Loucy (cell line): ENCODE measurements at regions not wholly inside any gene's neighbourhood (a gene's known extent, or its start where the extent isn't known, plus 50 kb on each side); places are given as distances from the start of the nearest gene placed in this dataset.

Source experiments
- H2AFZ ChIP-seq: fragments of 200-600 bp; sonication (generic); 2 replicates; pipeline ENCODE4 v1.6.0; 2016; ENCODE audit warnings: antibody characterized with exemption, mild to moderate bottlenecking, low read length, moderate library complexity
- H3F3A ChIP-seq: fragments of 200-600 bp; 2 replicates; pipeline ENCODE4 v1.6.0; 2016; ENCODE audit warnings: antibody characterized with exemption, low read depth, mild to moderate bottlenecking
- H3K27me3 ChIP-seq: fragments of 200-600 bp; sonication (generic); 2 replicates; pipeline ENCODE4 v1.6.1; 2014; ENCODE audit warnings: low read length, mild to moderate bottlenecking; ENCODE audit not compliant: insufficient read depth, poor library complexity, severe bottlenecking
- H3K36me3 ChIP-seq: fragments of 200-600 bp; sonication (generic); 2 replicates; pipeline ENCODE4 v1.6.1; 2016; ENCODE audit warnings: low read length; ENCODE audit not compliant: insufficient read depth
- H3K4me1 ChIP-seq: fragments of 200-600 bp; sonication (generic); 2 replicates; pipeline ENCODE4 v1.5.1; 2014; ENCODE audit warnings: low read length, mild to moderate bottlenecking; ENCODE audit not compliant: insufficient read depth, poor library complexity, severe bottlenecking
- H3K4me2 ChIP-seq: fragments of 200-600 bp; sonication (generic); 2 replicates; pipeline ENCODE4 v1.6.0; 2014; ENCODE audit warnings: antibody characterized with exemption, low read length, low read depth, mild to moderate bottlenecking; ENCODE audit not compliant: poor library complexity, severe bottlenecking
- H3K4me3 ChIP-seq: fragments of 200-600 bp; sonication (generic); 2 replicates; pipeline ENCODE4 v1.5.1; 2014; ENCODE audit warnings: low read length, mild to moderate bottlenecking, mixed read lengths; ENCODE audit not compliant: poor library complexity, severe bottlenecking
- H3K79me2 ChIP-seq: fragments of 200-600 bp; sonication (generic); 2 replicates; pipeline ENCODE4 v1.6.1; 2014; ENCODE audit warnings: low read length; ENCODE audit not compliant: insufficient read depth
- H3K9ac ChIP-seq: fragments of 200-600 bp; sonication (generic); 2 replicates; pipeline ENCODE4 v1.6.0; 2014; ENCODE audit warnings: mild to moderate bottlenecking, low read depth, low read length, moderate library complexity; ENCODE audit not compliant: poor library complexity, severe bottlenecking
- H3K9me2 ChIP-seq: fragments of 200-600 bp; sonication (generic); replicated peaks from 2 replicates; pipeline ENCODE4 v1.6.1; 2016; ENCODE audit warnings: low read depth, low read length, mixed read lengths
- H3K9me3 ChIP-seq: fragments of 200-600 bp; sonication (generic); 2 replicates; pipeline ENCODE4 v1.6.1; 2014; ENCODE audit warnings: mild to moderate bottlenecking, antibody characterized with exemption, low read length, low read depth; ENCODE audit not compliant: insufficient read depth
- H4K20me1 ChIP-seq: fragments of 200-600 bp; sonication (generic); 2 replicates; pipeline ENCODE4 v1.6.0; 2014; ENCODE audit warnings: antibody characterized with exemption, low read length, mild to moderate bottlenecking; ENCODE audit not compliant: insufficient read depth, poor library complexity, severe bottlenecking
- EZH2phosphoT487 ChIP-seq: fragments of 200-600 bp; IDR thresholded peaks from 2 replicates; pipeline ENCODE4 v1.6.1; 2018; ENCODE audit warnings: antibody characterized with exemption, mild to moderate bottlenecking, moderate library complexity, borderline replicate concordance
- TF ChIP-seq, protein P1 (sequence below): fragments of 200-600 bp; sonication (generic); conservative IDR thresholded peaks from 2 replicates; pipeline ENCODE4 v1.5.1; 2014; ENCODE audit warnings: mild to moderate bottlenecking, antibody characterized with exemption, low read length

GRCh38 chr2:75309596-75310463, 110.5 kb upstream of the TACR1 start:
- Histone ChIP-seq H3K9me3 (no peaks in the 10 kb centered on the region), H4K20me1 (no peaks in the 10 kb centered on the region), H3K4me3 (no peak overlapping the region), H2AFZ (no peak overlapping the region), H3K9me2 (no peaks in the 10 kb centered on the region), H3K27me3 (no peaks in the 10 kb centered on the region), H3K79me2 (no peaks in the 10 kb centered on the region), H3K9ac (no peak overlapping the region), H3K4me2 (no peak overlapping the region), H3K36me3 (no peaks in the 10 kb centered on the region), H3F3A (no peaks in the 10 kb centered on the region), H3K4me1 (peaks cover 19% of the 10 kb centered on the region)
- TF ChIP-seq, protein P1, sequence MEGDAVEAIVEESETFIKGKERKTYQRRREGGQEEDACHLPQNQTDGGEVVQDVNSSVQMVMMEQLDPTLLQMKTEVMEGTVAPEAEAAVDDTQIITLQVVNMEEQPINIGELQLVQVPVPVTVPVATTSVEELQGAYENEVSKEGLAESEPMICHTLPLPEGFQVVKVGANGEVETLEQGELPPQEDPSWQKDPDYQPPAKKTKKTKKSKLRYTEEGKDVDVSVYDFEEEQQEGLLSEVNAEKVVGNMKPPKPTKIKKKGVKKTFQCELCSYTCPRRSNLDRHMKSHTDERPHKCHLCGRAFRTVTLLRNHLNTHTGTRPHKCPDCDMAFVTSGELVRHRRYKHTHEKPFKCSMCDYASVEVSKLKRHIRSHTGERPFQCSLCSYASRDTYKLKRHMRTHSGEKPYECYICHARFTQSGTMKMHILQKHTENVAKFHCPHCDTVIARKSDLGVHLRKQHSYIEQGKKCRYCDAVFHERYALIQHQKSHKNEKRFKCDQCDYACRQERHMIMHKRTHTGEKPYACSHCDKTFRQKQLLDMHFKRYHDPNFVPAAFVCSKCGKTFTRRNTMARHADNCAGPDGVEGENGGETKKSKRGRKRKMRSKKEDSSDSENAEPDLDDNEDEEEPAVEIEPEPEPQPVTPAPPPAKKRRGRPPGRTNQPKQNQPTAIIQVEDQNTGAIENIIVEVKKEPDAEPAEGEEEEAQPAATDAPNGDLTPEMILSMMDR = no peak
- TF ChIP-seq EZH2phosphoT487 = no peak

DNA sequence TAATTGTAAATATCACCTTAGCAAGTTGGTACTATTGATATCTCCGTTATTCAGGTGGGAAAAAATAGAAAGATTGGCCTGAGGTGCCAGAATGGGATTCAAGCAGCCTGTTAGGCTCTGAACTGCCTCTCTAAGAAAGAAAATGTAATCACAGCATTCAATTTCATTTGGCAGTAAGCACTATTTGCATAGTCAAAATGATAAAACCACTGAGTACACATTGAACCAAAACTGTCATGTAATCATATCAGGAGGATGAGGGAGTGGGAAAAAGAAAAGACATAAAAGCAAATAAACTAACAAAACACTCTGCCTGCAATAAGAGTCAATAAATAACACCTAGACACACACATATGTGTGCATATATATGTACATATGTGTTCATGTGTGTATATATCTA, 103.9 kb upstream of the TACR1 start:
- TF ChIP-seq EZH2phosphoT487 = no peak
- TF ChIP-seq, protein P1 = no peak
- Histone ChIP-seq H3K9me3 (no peaks in the 10 kb centered on the region), H3K36me3 (no peaks in the 10 kb centered on the region), H4K20me1 (no peaks in the 10 kb centered on the region), H3K4me2 (no peak overlapping the region), H3K9me2 (no peaks in the 10 kb centered on the region), H3K79me2 (no peaks in the 10 kb centered on the region), H3K4me1 (no peaks in the 10 kb centered on the region), H2AFZ (no peak overlapping the region), H3K4me3 (no peak overlapping the region), H3F3A (no peaks in the 10 kb centered on the region), H3K9ac (no peak overlapping the region), H3K27me3 (no peaks in the 10 kb centered on the region)

GRCh38 chr2:75294362-75294761, 95.0 kb upstream of the TACR1 start:
- Histone ChIP-seq H3K4me2 (no peak overlapping the region), H3K27me3 (no peaks in the 10 kb centered on the region), H3K4me3 (no peak overlapping the region), H2AFZ (no peak overlapping the region), H3K36me3 (no peaks in the 10 kb centered on the region), H3K4me1 (peaks cover 2% of the 10 kb centered on the region), H3K9ac (no peak overlapping the region), H4K20me1 (no peaks in the 10 kb centered on the region), H3F3A (no peaks in the 10 kb centered on the region), H3K9me2 (no peaks in the 10 kb centered on the region), H3K79me2 (no peaks in the 10 kb centered on the region), H3K9me3 (no peaks in the 10 kb centered on the region)
- TF ChIP-seq, protein P1 = no peak
- TF ChIP-seq EZH2phosphoT487 = no peak
